GM23338 (cell line): ENCODE measurements at regions not wholly inside any gene's neighbourhood (a gene's known extent, or its start where the extent isn't known, plus 50 kb on each side); places are given as distances from the start of the nearest gene placed in this dataset.

Source experiments
- ATAC-seq: fragments of 200-7000 bp; cut with Tn5 transposase; 3 replicates; pipeline ENCODE4 v1.9.1; 2020
- DNase-seq: peaks from one replicate; pipeline ENCODE4 v3.0.0-alpha.2; 2015; ENCODE audit warnings: low spot score
- H2AFZ ChIP-seq: fragments of 200-600 bp; sonication (generic); 2 replicates; pipeline ENCODE4 v1.8.0; 2016; ENCODE audit warnings: antibody characterized with exemption, mild to moderate bottlenecking, moderate library complexity
- H3F3A ChIP-seq: fragments of 200-600 bp; sonication (generic); replicated peaks from 2 replicates; pipeline ENCODE4 v1.8.0; 2017; ENCODE audit warnings: antibody characterized with exemption, mixed run types, low read depth
- H3K27ac ChIP-seq: fragments of 200-600 bp; sonication (generic); 2 replicates; pipeline ENCODE4 v1.6.1; 2016; ENCODE audit warnings: low read depth
- H3K27me3 ChIP-seq: fragments of 200-600 bp; sonication (generic); 2 replicates; pipeline ENCODE4 v1.8.0; 2016; ENCODE audit warnings: mild to moderate bottlenecking, mixed run types, moderate library complexity; ENCODE audit not compliant: insufficient read depth
- H3K36me3 ChIP-seq: fragments of 200-600 bp; sonication (generic); 2 replicates; pipeline ENCODE4 v1.8.0; 2016; ENCODE audit warnings: mild to moderate bottlenecking; ENCODE audit not compliant: insufficient read depth
- H3K4me1 ChIP-seq: fragments of 200-600 bp; sonication (generic); 2 replicates; pipeline ENCODE4 v1.8.0; 2016; ENCODE audit warnings: mild to moderate bottlenecking, moderate library complexity; ENCODE audit not compliant: insufficient read depth
- H3K4me2 ChIP-seq: fragments of 200-600 bp; sonication (generic); 2 replicates; pipeline ENCODE4 v1.7.1; 2017; ENCODE audit warnings: mixed run types
- H3K4me3 ChIP-seq: fragments of 200-600 bp; sonication (generic); 2 replicates; pipeline ENCODE4 v1.6.1; 2016; ENCODE audit warnings: mixed run types
- H3K79me2 ChIP-seq: fragments of 200-600 bp; sonication (generic); replicated peaks from 2 replicates; pipeline ENCODE4 v1.8.0; 2017; ENCODE audit warnings: mild to moderate bottlenecking; ENCODE audit not compliant: insufficient read depth
- H3K9me2 ChIP-seq: fragments of 200-600 bp; sonication (generic); 2 replicates; pipeline ENCODE4 v1.8.0; 2017; ENCODE audit not compliant: insufficient read depth
- H4K20me1 ChIP-seq: fragments of 200-600 bp; sonication (generic); replicated peaks from 2 replicates; pipeline ENCODE4 v1.8.0; 2017; ENCODE audit warnings: mild to moderate bottlenecking; ENCODE audit not compliant: insufficient read depth
- H3K27ac Mint-ChIP-seq: 2 replicates; pipeline ENCODE4 v1.8.0; 2020; ENCODE audit warnings: inconsistent platforms, mild to moderate bottlenecking, moderate library complexity, mixed read lengths
- H3K27me3 Mint-ChIP-seq: 3 replicates; pipeline ENCODE4 v1.8.0; 2022; ENCODE audit warnings: low read depth, mild to moderate bottlenecking, moderate library complexity, mixed read lengths, inconsistent platforms; ENCODE audit not compliant: insufficient read depth, poor library complexity
- H3K36me3 Mint-ChIP-seq: 3 replicates; pipeline ENCODE4 v1.8.0; 2021; ENCODE audit warnings: low read depth, mild to moderate bottlenecking, inconsistent platforms, moderate library complexity, mixed read lengths
- H3K4me1 Mint-ChIP-seq: 3 replicates; pipeline ENCODE4 v1.8.0; 2020; ENCODE audit warnings: mild to moderate bottlenecking, inconsistent platforms, mixed read lengths
- H3K4me3 Mint-ChIP-seq: 3 replicates; pipeline ENCODE4 v1.8.0; 2021; ENCODE audit warnings: moderate library complexity, mild to moderate bottlenecking, inconsistent platforms, mixed read lengths
- H3K9me3 Mint-ChIP-seq: 3 replicates; pipeline ENCODE4 v1.8.0; 2020; ENCODE audit warnings: moderate library complexity, mild to moderate bottlenecking, inconsistent platforms, mixed read lengths
- EZH2 ChIP-seq: fragments of 200-600 bp; sonication (generic); IDR thresholded peaks from one replicate; pipeline ENCODE4 v1.8.0; 2017; ENCODE audit warnings: antibody characterized with exemption, mild to moderate bottlenecking, low read depth; ENCODE audit not compliant: unreplicated experiment
- JUNB ChIP-seq: IDR thresholded peaks from one replicate; pipeline ENCODE4 v1.6.1; 2016; ENCODE audit warnings: antibody characterized with exemption; ENCODE audit not compliant: unreplicated experiment
- NANOG ChIP-seq: IDR thresholded peaks from 2 replicates; pipeline ENCODE4 v1.6.1; 2016; ENCODE audit warnings: antibody characterized with exemption, borderline replicate concordance
- POLR2AphosphoS5 ChIP-seq: IDR thresholded peaks from 2 replicates; pipeline ENCODE4 v1.6.1; 2016; ENCODE audit warnings: antibody characterized with exemption, low read depth
- STAT1 ChIP-seq: IDR thresholded peaks from one replicate; pipeline ENCODE4 v1.6.1; 2016; ENCODE audit warnings: antibody characterized with exemption; ENCODE audit not compliant: unreplicated experiment
- TF ChIP-seq, protein P1 (sequence below), 2 experiments: fragments of 200-600 bp in 1 of 2; sonication (generic) in 1 of 2; conservative IDR thresholded peaks; 2 replicates each; pipeline versions ENCODE4 v1.5.1 to v1.6.1; 2016 to 2017; ENCODE audit warnings: antibody characterized with exemption in 2 of 2, low read depth in 2 of 2, mild to moderate bottlenecking in 2 of 2, moderate library complexity in 1 of 2
- TF ChIP-seq, protein P2 (sequence below): fragments of 250-450 bp; sonication (Bioruptor Pico); IDR thresholded peaks from 2 replicates; pipeline ENCODE4 v1.5.0; 2020; ENCODE audit warnings: mild to moderate bottlenecking, moderate library complexity

DNA sequence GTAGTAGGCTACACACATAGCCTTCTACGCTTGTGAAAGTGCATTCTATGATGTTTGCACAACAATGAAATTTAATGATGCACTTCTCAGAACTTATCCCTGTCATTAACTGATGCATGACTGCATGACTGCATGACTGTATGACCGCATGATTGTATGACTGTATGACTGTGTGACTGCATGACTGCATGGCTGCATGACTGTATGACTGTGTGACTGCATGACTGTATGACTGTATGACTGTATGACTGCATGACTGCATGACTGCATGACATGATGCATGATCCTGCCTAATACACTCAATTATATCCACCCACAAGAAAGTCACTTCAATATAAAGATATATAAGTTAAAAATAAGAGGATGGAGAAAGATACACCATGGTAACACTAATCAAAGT, 365.4 kb upstream of the FSIP2 start:
- H3K4me3 ChIP-seq: no peak overlapping the region
- peaks cover 4% of the 10 kb centered on the region; the same call in 1 of the 2 replicates for H3K9me2 ChIP-seq
- H3K4me1 ChIP-seq: no peaks in the 10 kb centered on the region
- Mint-ChIP-seq H3K4me1 (no peaks in the 10 kb centered on the region), H3K9me3 (no peaks in the 10 kb centered on the region), H3K4me3 (no peak overlapping the region), H3K27me3 (no peaks in the 10 kb centered on the region), H3K27ac (no peak overlapping the region), H3K36me3 (no peaks in the 10 kb centered on the region)
- no peaks in the 10 kb centered on the region for H4K20me1 ChIP-seq
- ATAC-seq (no peak), DNase-seq (no peak)
- H3K4me2 ChIP-seq: no peak overlapping the region
- H2AFZ ChIP-seq: no peak overlapping the region
- H3F3A ChIP-seq: no peaks in the 10 kb centered on the region
- no peaks in the 10 kb centered on the region for H3K79me2 ChIP-seq
- TF ChIP-seq STAT1 (no peak), JUNB (no peak), NANOG (no peak)
- TF ChIP-seq, protein P1, sequence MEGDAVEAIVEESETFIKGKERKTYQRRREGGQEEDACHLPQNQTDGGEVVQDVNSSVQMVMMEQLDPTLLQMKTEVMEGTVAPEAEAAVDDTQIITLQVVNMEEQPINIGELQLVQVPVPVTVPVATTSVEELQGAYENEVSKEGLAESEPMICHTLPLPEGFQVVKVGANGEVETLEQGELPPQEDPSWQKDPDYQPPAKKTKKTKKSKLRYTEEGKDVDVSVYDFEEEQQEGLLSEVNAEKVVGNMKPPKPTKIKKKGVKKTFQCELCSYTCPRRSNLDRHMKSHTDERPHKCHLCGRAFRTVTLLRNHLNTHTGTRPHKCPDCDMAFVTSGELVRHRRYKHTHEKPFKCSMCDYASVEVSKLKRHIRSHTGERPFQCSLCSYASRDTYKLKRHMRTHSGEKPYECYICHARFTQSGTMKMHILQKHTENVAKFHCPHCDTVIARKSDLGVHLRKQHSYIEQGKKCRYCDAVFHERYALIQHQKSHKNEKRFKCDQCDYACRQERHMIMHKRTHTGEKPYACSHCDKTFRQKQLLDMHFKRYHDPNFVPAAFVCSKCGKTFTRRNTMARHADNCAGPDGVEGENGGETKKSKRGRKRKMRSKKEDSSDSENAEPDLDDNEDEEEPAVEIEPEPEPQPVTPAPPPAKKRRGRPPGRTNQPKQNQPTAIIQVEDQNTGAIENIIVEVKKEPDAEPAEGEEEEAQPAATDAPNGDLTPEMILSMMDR (conservative IDR thresholded peaks at IDR 0.05; ENCODE audit: low read depth in 2 of 2): no peak
- no peak overlapping the region for H3K27ac ChIP-seq
- H3K36me3 ChIP-seq: no peaks in the 10 kb centered on the region
- no peaks in the 10 kb centered on the region for H3K27me3 ChIP-seq

DNA sequence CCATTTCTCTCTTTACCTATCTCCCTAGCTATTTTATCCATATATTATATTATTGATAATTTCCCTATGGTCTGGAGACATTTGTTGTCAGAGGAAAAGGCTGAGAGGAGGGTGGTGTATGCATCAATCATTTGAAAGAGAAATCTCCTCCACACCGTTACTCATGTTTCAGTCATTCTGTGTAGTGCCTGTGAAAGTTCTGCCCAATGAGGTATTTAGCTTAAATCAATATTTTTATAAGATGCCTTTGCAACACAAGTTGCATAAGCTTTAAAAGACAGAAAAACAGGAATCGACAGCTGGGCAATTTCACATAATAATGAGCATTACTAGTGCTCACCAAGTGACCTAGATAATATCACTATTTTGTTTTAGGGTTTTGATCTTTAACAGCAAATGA, 363.7 kb upstream of the FSIP2 start:
- H3K4me1 ChIP-seq: no peaks in the 10 kb centered on the region
- H3K79me2 ChIP-seq: no peaks in the 10 kb centered on the region
- H4K20me1 ChIP-seq: no peaks in the 10 kb centered on the region
- Mint-ChIP-seq H3K27ac (no peak overlapping the region), H3K36me3 (no peaks in the 10 kb centered on the region), H3K27me3 (peaks cover 2% of the 10 kb centered on the region), H3K9me3 (no peaks in the 10 kb centered on the region), H3K4me3 (no peak overlapping the region), H3K4me1 (no peaks in the 10 kb centered on the region)
- no peak overlapping the region for H2AFZ ChIP-seq
- H3K9me2 ChIP-seq: peaks cover 4% of the 10 kb centered on the region; the same call in 1 of the 2 replicates
- no peak overlapping the region for H3K27ac ChIP-seq
- TF ChIP-seq EZH2 (no peak), POLR2AphosphoS5 (no peak), NANOG (no peak)
- TF ChIP-seq, protein P2, sequence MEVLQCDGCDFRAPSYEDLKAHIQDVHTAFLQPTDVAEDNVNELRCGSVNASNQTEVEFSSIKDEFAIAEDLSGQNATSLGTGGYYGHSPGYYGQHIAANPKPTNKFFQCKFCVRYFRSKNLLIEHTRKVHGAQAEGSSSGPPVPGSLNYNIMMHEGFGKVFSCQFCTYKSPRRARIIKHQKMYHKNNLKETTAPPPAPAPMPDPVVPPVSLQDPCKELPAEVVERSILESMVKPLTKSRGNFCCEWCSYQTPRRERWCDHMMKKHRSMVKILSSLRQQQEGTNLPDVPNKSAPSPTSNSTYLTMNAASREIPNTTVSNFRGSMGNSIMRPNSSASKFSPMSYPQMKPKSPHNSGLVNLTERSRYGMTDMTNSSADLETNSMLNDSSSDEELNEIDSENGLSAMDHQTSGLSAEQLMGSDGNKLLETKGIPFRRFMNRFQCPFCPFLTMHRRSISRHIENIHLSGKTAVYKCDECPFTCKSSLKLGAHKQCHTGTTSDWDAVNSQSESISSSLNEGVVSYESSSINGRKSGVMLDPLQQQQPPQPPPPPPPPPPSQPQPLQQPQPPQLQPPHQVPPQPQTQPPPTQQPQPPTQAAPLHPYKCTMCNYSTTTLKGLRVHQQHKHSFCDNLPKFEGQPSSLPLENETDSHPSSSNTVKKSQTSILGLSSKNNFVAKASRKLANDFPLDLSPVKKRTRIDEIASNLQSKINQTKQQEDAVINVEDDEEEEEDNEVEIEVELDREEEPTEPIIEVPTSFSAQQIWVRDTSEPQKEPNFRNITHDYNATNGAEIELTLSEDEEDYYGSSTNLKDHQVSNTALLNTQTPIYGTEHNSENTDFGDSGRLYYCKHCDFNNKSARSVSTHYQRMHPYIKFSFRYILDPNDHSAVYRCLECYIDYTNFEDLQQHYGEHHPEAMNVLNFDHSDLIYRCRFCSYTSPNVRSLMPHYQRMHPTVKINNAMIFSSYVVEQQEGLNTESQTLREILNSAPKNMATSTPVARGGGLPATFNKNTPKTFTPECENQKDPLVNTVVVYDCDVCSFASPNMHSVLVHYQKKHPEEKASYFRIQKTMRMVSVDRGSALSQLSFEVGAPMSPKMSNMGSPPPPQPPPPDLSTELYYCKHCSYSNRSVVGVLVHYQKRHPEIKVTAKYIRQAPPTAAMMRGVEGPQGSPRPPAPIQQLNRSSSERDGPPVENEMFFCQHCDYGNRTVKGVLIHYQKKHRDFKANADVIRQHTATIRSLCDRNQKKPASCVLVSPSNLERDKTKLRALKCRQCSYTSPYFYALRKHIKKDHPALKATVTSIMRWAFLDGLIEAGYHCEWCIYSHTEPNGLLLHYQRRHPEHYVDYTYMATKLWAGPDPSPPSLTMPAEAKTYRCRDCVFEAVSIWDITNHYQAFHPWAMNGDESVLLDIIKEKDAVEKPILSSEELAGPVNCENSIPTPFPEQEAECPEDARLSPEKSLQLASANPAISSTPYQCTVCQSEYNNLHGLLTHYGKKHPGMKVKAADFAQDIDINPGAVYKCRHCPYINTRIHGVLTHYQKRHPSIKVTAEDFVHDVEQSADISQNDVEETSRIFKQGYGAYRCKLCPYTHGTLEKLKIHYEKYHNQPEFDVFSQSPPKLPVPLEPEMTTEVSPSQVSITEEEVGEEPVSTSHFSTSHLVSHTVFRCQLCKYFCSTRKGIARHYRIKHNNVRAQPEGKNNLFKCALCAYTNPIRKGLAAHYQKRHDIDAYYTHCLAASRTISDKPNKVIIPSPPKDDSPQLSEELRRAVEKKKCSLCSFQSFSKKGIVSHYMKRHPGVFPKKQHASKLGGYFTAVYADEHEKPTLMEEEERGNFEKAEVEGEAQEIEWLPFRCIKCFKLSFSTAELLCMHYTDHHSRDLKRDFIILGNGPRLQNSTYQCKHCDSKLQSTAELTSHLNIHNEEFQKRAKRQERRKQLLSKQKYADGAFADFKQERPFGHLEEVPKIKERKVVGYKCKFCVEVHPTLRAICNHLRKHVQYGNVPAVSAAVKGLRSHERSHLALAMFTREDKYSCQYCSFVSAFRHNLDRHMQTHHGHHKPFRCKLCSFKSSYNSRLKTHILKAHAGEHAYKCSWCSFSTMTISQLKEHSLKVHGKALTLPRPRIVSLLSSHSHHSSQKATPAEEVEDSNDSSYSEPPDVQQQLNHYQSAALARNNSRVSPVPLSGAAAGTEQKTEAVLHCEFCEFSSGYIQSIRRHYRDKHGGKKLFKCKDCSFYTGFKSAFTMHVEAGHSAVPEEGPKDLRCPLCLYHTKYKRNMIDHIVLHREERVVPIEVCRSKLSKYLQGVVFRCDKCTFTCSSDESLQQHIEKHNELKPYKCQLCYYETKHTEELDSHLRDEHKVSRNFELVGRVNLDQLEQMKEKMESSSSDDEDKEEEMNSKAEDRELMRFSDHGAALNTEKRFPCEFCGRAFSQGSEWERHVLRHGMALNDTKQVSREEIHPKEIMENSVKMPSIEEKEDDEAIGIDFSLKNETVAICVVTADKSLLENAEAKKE (CRISPR knock-in tag): no peak
- ATAC-seq (no peak), DNase-seq (no peak)
- H3K27me3 ChIP-seq: no peaks in the 10 kb centered on the region
- H3K36me3 ChIP-seq: no peaks in the 10 kb centered on the region
- no peaks in the 10 kb centered on the region for H3F3A ChIP-seq
- no peak overlapping the region for H3K4me2 ChIP-seq
- H3K4me3 ChIP-seq: no peak overlapping the region
